ENCODE measurements at regions not wholly inside any gene's neighbourhood (a gene's known extent, or its start where the extent isn't known, plus 50 kb on each side); places are given as distances from the start of the nearest gene placed in this dataset.

DNA sequence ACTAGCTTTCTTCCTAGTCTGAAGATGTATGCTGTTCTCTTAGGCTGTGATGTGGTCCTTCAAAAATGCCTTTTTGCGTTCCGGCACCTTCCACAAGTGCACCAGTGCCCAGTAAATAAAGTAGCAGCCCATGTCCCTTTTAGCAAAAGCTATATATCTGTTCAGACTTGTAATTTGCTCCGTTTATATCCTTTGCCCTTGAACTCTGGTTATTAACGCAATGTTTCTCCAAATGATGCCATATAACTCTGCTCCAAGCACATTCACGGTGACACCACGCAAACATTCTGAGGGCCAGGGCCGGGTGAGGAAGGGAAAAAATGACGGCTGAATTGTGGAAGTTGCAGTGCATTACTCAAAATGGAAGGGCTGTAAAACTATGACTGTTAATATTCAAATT, 1001.1 kb upstream of the NR2F2 start:
- no peaks in the 10 kb centered on the region for H3K36me3 ChIP-seq
- intact Hi-C loops (cut with DNase I; ENCODE audit: low total_unique reads): no loop called here
- no peaks in the 10 kb centered on the region for H3K9me3 ChIP-seq
- H3K4me3 ChIP-seq: peak overlapping the region in 1 of 3 donors; percentile 13
- peak overlapping the region in 1 of 2 donors; percentile 34 for H3K27ac ChIP-seq
- DNase-seq (ENCODE audit: low spot score in 2 of 2): no peak
- H3K27me3 ChIP-seq: peaks cover 0 to 19% of the 10 kb centered on the region in 2 donors
- TF ChIP-seq POLR2A (IDR thresholded peaks at IDR 0.05) (no peak), CTCF (IDR thresholded peaks at IDR 0.05) (no peak), POLR2AphosphoS5 (IDR thresholded peaks at IDR 0.05) (no peak)
- H3K4me1 ChIP-seq: no peaks in the 10 kb centered on the region

- Histone ChIP-seq H3K27me3 (no peaks in the 10 kb centered on the region), H3K36me3 (no peaks in the 10 kb centered on the region), H3K9me3 (no peaks in the 10 kb centered on the region), H3K4me1 (no peaks in the 10 kb centered on the region), H3K4me3 (no peak overlapping the region), H3K27ac (no peak overlapping the region)
- intact Hi-C loops (cut with DNase I; ENCODE audit: low total_unique reads): loop anchor here (2.0 kb wide), 1 partner anchor 39 kb away; no protein-coding TSS in a partner anchor
- no peak for TF ChIP-seq CTCF (IDR thresholded peaks at IDR 0.05)
- no peak for TF ChIP-seq POLR2AphosphoS5 (IDR thresholded peaks at IDR 0.05)
- no peak for TF ChIP-seq POLR2A (IDR thresholded peaks at IDR 0.05)
- DNase-seq (ENCODE audit: low spot score in 2 of 2): no peak
Measured at GRCh38 chr15:95341686-95342085, 988.8 kb upstream of the NR2F2 start.

GRCh38 chr15:95345867-95346266, 984.6 kb upstream of the NR2F2 start:
- Histone ChIP-seq H3K27ac (no peak overlapping the region), H3K27me3 (no peaks in the 10 kb centered on the region), H3K36me3 (no peaks in the 10 kb centered on the region), H3K4me3 (no peak overlapping the region), H3K4me1 (no peaks in the 10 kb centered on the region), H3K9me3 (no peaks in the 10 kb centered on the region)
- no peak for TF ChIP-seq CTCF (IDR thresholded peaks at IDR 0.05)
- TF ChIP-seq POLR2A (IDR thresholded peaks at IDR 0.05): no peak
- no peak for TF ChIP-seq POLR2AphosphoS5 (IDR thresholded peaks at IDR 0.05)
- no peak for DNase-seq (ENCODE audit: low spot score in 2 of 2)
- intact Hi-C loops (cut with DNase I; ENCODE audit: low total_unique reads): no loop called here

DNA sequence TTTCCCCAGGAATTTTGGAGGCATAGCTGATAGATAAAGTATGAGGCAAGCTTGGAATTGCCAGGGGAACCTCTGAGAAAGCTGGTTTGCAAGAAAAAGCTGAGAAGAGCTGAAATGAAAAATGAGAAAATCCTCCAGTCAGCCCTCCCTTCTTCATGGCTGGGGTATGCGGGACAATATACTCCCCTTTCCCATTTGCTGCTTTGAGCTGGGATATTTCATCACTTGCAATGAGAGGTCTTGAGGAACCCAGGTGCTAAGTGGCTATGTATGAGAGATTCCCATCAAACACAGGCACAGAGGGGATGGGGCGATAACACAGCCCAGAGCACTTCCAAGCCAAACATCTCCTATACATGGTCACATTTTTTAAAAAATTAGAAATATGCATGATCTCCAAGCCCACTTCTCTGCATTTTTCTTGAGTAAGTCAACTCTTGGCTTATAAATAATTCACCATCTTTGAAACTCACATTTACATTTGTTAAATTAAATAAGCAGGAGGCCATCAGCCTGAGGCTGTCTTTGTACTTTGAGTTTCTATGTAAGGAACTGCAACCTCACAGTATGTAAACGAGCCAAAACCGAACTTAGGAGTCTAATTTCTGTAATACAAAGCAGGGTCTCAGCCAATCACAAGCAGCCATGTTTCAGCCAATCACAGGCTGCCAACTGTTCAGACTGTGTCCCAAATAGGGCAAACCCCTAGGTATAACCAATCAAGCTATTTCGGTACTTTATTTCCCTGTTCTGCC, 983.6 kb upstream of the NR2F2 start:
- H3K4me1 ChIP-seq: no peaks in the 10 kb centered on the region
- intact Hi-C loops (cut with DNase I; ENCODE audit: low total_unique reads): no loop called here
- DNase-seq (ENCODE audit: low spot score in 2 of 2): no peak
- H3K27ac ChIP-seq: no peak overlapping the region
- H3K4me3 ChIP-seq: no peak overlapping the region
- H3K27me3 ChIP-seq: no peaks in the 10 kb centered on the region
- no peak for TF ChIP-seq POLR2AphosphoS5 (IDR thresholded peaks at IDR 0.05)
- no peak for TF ChIP-seq CTCF (IDR thresholded peaks at IDR 0.05)
- no peak for TF ChIP-seq POLR2A (IDR thresholded peaks at IDR 0.05)
- no peaks in the 10 kb centered on the region for H3K36me3 ChIP-seq
- H3K9me3 ChIP-seq: no peaks in the 10 kb centered on the region

- TF ChIP-seq POLR2AphosphoS5 (IDR thresholded peaks at IDR 0.05) (no peak), CTCF (IDR thresholded peaks at IDR 0.05) (no peak), POLR2A (IDR thresholded peaks at IDR 0.05) (no peak)
- intact Hi-C loops (cut with DNase I; ENCODE audit: low total_unique reads): no loop called here
- no peaks in the 10 kb centered on the region for H3K36me3 ChIP-seq
- H3K4me3 ChIP-seq: no peak overlapping the region
- no peaks in the 10 kb centered on the region for H3K27me3 ChIP-seq
- H3K9me3 ChIP-seq: no peaks in the 10 kb centered on the region
- no peaks in the 10 kb centered on the region for H3K4me1 ChIP-seq
- DNase-seq (ENCODE audit: low spot score in 2 of 2): no peak
- H3K27ac ChIP-seq: no peak overlapping the region
Measured at GRCh38 chr15:95347837-95348236, 982.7 kb upstream of the NR2F2 start.
